ENCODE measurements at regions not wholly inside any gene's neighbourhood (a gene's known extent, or its start where the extent isn't known, plus 50 kb on each side); places are given as distances from the start of the nearest gene placed in this dataset.

DNA sequence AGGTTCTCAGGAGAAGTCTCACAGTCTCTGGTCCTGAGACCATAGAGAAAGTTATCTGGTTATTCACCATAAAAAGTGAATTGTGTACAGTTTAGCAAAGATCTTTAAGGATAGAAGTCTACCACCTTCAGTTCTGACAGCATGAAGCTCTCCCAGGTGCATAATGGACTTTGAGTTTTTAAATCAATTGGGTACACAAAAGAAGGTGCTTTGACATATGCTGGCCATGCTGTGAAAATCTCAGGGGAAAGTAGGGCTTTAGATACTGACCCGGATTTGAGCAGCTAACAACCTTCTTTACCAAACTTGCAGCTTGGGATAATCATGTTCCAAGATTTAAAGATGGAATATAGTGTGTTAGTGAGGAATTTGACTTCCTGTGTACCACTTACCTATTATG, 264.2 kb downstream of the ZSWIM6 start:
- DNase-seq = no peak

- no peak for DNase-seq
Measured at GRCh38 chr5:61597684-61598083, 265.6 kb downstream of the ZSWIM6 start.

DNA sequence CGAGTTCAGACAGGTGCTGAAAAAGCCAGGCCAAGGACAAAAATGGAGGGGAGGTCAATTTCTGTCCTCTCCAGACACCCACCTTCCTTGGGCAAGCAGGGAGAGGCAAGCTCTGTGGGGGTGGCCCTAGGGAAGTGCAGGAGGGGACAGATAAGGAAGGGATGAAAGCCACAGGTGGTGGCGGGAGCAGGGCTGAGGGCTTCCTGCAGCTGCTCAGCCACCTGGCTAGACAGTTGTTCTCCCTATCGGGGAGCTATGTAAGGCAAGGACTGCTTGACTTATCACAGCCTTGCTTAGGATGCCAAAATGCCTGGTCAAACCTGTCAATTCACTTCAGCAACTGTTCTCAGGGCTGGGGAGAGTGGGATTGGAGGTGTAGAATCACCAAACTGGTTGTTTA, 266.1 kb downstream of the ZSWIM6 start:
- no peak for DNase-seq

- DNase-seq = no peak
Measured at GRCh38 chr5:61599370-61600122, 267.5 kb downstream of the ZSWIM6 start.

DNA sequence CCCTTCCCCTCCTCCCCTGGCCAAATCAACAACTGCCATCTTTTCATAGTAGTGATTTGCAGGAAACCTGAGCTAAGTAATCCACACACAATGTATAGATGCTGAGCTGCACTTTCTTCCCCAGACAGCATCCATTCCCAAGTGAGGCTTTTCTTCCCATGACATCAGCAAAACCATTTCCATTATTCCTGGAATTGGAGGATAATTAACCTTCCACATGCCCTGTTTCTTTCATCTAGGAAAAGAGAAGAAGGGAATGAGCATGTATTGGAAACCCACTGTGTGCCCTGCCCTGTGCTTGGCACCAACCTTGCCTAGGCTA, 268.0 kb downstream of the ZSWIM6 start:
- no peak for DNase-seq

DNA sequence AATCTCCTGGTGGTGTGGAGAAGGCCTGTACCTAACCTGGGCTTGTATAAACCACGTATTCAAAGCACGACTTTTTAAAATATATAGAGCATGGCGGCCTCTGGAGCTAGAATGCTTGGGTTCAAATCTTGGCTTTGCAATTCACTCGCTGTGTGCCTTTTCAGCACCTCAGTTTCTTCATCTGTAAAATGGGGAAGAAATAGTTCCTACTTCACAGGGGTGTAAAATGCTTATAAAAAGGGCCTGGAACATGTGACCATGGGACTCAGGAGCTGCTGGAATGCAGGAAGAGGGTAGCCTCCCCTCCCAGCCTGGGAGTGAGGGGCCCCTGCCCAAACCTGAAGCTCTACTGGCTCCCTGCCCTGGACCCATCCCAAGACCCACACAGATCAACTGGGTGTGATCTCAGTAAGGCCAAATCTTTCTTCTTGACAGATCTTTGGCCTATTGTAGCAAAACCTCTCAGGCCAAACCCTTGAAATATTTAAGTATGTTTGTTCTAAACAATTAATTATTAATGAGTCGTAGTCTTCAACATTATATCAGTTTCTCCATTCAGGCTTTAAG, 269.0 kb downstream of the ZSWIM6 start:
- DNase-seq = no peak

GRCh38 chr5:61603211-61603908, 271.3 kb downstream of the ZSWIM6 start:
- DNase-seq = no peak

DNA sequence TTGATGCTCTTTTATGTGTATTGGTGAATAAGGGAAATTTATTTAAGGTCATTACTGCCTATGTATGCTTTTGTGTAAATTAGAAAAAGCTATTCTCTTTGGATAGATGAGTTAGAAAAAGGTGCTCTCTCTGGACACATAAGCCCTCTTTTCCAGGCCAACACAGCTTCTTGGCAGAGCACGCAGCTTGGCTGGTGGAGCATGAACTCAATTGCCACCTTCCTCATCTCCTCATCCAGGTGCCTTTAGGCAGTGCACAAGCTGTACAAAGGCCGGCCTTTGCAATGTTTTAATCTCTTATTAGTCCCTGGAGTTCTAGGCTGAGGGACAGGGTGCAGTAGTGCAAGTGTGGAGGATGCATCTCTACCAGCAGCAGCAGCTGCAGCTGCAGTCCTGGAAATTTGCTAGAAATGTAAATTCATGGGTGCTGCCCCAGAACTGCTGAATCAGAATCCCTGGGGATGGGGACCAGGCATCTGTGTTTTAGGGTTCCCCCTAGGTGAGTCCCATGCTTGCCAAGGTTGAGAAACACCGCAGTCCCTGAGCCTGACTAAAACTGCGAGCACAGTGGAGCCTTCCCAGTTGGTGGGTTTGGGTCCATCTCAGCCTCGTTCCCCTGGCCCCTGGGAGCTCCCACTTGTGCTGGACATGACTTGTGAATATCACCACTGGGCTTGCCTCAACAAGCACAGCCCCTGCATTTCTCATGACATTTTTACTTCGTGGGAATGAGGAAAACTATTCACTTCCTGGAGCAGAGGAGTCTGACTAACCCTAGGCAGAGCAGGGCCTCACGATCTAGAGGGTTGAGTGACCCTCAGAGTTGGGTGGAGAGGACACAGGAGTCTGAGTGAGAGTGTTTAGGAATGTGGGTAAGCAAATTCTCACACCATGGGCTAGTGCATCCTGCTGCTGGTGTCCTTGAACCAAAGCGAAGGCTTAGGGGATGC, 272.3 kb downstream of the ZSWIM6 start:
- no peak for DNase-seq

- DNase-seq = no peak
Measured at GRCh38 chr5:61609840-61610677, 278.0 kb downstream of the ZSWIM6 start.

DNA sequence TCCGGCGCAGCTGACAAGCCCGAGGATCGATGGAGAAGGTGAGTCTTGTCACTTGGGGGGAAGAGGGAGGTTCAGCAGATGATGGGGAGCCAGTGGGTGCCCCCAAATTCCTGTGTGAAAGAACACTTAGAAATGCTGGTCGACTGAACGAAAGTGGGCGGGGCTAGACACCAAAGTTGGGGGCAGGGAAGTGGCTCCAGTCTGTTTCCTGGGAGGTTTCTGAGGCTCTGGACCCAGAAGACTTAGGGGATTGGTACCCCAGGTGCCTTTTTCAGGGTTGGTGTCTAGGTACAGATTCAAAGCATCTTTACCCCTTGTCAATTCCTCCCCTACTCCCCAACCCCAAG, 278.6 kb downstream of the ZSWIM6 start:
- no peak for DNase-seq

DNA sequence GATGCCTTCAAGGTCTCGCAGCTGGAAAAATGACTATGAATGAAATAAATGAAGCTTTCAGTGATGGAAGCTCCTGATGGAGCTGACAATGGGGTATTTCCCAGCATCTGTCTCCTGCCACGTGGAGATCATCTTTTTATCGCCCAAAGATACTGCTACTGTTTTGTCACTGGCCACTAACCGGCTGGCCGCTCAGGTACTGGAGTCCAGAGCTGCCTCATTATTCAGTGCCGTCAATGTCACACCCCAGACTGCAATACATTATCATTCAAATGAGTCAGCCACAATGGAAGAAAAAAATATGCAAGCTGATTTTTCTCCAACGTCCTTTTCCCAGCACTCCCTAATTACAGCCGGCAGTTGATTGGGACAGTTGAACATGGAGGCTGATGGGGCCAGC, 280.4 kb downstream of the ZSWIM6 start:
- DNase-seq = no peak

DNA sequence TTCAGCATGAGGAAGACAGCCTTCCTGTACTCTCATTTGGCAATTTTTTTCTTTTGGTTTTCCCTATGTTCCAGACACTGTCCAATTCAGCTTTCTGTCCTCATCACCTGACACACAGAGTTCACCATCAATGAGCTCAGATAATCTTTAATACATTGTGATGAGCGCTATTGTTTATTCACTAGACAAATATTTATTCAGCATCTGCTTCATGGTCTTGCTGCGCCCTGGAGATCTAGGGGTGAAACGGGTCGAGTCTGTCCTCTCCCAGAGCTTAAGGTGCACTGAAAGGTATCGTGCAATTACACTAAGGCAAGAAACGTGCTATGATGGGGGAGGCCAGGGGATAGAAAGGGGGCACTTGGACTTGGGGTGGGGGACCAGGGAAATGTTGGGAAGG, 281.6 kb downstream of the ZSWIM6 start:
- no peak for DNase-seq

DNA sequence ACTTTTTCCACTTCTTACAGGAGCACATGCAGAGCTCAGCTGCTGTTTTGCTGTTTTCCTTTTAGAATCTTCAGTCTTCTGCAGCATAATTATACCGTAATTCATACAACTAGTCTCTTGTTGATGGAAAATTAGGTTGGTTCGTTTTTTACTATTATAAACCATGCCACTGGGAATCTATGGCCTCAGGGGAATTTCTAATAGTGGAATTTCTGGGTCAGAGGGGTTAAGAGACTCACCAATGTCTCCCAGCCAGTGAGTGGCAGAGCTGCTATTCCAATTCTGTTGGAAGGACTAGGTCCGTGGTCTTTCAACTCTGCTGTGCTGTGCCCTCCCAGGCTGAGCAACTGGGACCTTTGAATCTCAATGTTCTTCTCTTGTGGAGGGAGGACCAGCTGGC, 282.5 kb downstream of the ZSWIM6 start:
- DNase-seq = no peak

DNA sequence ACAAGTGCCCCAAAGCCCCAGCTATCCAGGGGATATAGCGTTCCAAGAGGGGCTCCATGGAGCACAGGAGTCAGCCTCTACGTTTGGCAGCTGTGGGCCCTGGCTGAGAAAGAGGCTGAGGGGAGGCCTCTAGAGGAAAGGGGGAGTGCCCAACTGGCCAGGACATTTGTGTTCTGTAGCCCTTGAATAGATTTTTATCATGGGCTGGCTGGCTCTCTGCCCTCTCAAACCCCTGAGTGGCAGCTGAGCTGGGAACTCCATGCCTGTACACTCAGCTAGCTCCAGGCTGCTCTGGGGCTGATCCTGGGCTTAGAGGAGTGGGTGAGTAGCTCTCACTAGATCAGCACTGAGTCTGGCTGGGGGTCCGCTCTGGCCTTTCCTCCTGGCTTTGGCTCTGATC, 285.0 kb downstream of the ZSWIM6 start:
- no peak for DNase-seq

- DNase-seq = no peak
Measured at GRCh38 chr5:61617995-61618525, 286.0 kb downstream of the ZSWIM6 start.

DNA sequence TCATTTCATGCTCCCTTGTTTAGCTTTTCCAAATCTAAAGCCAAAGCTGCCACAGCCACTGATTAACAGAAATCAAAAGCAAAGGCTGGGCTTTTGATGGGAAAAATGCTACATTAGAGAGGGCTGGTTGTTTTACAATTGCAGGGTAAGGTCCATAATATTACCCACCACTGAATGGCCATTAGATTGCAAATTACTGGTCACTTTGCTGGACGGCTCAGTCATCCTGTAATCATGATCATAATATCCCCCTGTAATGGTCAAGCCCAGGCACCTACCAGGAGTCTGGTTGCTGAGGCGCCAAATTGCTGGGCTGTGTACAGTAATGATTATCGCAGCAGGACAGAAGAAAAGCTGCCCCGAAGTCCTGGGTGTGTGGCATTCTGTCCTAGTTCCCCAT, 286.5 kb downstream of the ZSWIM6 start:
- no peak for DNase-seq

- no peak for DNase-seq
Measured at GRCh38 chr5:61619289-61619688, 287.2 kb downstream of the ZSWIM6 start.

GRCh38 chr5:61619777-61620518, 287.9 kb downstream of the ZSWIM6 start:
- DNase-seq = no peak

- DNase-seq = no peak
Measured at GRCh38 chr5:61620699-61621182, 288.7 kb downstream of the ZSWIM6 start.

DNA sequence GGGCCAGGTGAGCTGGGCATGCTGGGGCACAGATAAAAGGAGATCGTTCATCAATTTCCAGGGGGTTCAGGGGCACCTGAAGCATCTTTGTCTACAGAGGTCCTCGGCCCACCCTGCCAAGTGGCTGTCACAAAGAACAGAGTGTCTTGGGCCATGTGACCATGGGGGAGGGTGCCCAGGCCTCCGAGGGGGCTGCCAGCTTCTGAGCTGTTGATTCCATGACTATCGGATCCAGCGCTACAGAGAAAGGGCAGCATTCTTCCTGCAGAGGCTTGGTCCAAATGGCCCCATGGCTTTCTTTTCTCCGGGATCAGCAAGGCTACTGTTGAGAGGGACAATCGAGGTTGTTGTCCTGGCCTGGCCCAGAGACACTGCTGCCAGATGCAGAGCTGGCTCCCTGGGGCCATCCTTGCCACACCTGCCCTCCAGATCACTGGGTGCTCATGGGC, 289.2 kb downstream of the ZSWIM6 start:
- DNase-seq = no peak

GRCh38 chr5:61622156-61622555, 290.1 kb downstream of the ZSWIM6 start:
- no peak for DNase-seq

Data from stimulated activated CD4-positive, alpha-beta T cell treated with anti-CD3 and anti-CD28 coated beads, Interleukin-4, amount 100 ng/mL, for 24 hours (primary cell).